Skeletal muscle tissue (tissue), 3 donors: ENCODE measurements at regions not wholly inside any gene's neighbourhood (a gene's known extent, or its start where the extent isn't known, plus 50 kb on each side); places are given as distances from the start of the nearest gene placed in this dataset.

Experiments
- H3K27ac ChIP-seq: one replicate; pipeline ENCODE4 v1.7.0; 2013; ENCODE audit warnings: mild to moderate bottlenecking, low read depth, low read length, inconsistent platforms
- H3K27me3 ChIP-seq, 3 donors: one replicate each; pipeline ENCODE4 v1.7.0; 2013; ENCODE audit warnings: low read length in 3 of 3; ENCODE audit not compliant: control insufficient read depth in 3 of 3, insufficient read depth in 3 of 3
- H3K36me3 ChIP-seq, 3 donors: one replicate each; pipeline ENCODE4 v1.7.0; 2013; ENCODE audit warnings: low read length in 3 of 3; ENCODE audit not compliant: control insufficient read depth in 3 of 3, insufficient read depth in 3 of 3
- H3K4me1 ChIP-seq, 3 donors: one replicate each; pipeline ENCODE4 v1.7.0; 2013; ENCODE audit warnings: low read length in 3 of 3, mild to moderate bottlenecking in 3 of 3; ENCODE audit not compliant: control insufficient read depth in 3 of 3, insufficient read depth in 3 of 3
- H3K4me3 ChIP-seq, 3 donors: one replicate each; pipeline ENCODE4 v1.7.0; 2013; ENCODE audit warnings: low read length in 3 of 3
- H3K9ac ChIP-seq, 3 donors: one replicate each; pipeline ENCODE4 v1.7.0; 2013; ENCODE audit warnings: low read length in 3 of 3, mild to moderate bottlenecking in 3 of 3, moderate library complexity in 2 of 3, low read depth in 1 of 3
- H3K9me3 ChIP-seq, 3 donors: one replicate each; pipeline ENCODE4 v1.7.0; 2013; ENCODE audit warnings: low read length in 3 of 3; ENCODE audit not compliant: control insufficient read depth in 3 of 3
- donor health status: Osteomylitis.

GRCh38 chr12:97927977-97928376 lies 465.4 kb downstream of the RMST start:
- H3K27ac ChIP-seq = no peak overlapping the region

GRCh38 chr12:97936165-97936564 lies 473.6 kb downstream of the RMST start:
- Histone ChIP-seq H3K9ac (no peak overlapping the region), H3K27ac (no peak overlapping the region), H3K4me1 (no peaks in the 10 kb centered on the region), H3K9me3 (no peaks in the 10 kb centered on the region), H3K4me3 (no peak overlapping the region), H3K27me3 (no peaks in the 10 kb centered on the region), H3K36me3 (no peaks in the 10 kb centered on the region)

More at GRCh38 chr12:97927977-97928376, 465.4 kb downstream of the RMST start:
- H3K9ac ChIP-seq = no peak overlapping the region
- no peaks in the 10 kb centered on the region for H3K9me3 ChIP-seq
- no peaks in the 10 kb centered on the region for H3K36me3 ChIP-seq
- no peaks in the 10 kb centered on the region for H3K4me1 ChIP-seq
- H3K4me3 ChIP-seq = no peak overlapping the region
- H3K27me3 ChIP-seq = no peaks in the 10 kb centered on the region

- Histone ChIP-seq H3K27ac (no peak overlapping the region), H3K36me3 (no peaks in the 10 kb centered on the region), H3K27me3 (no peaks in the 10 kb centered on the region), H3K9ac (no peak overlapping the region), H3K4me1 (no peaks in the 10 kb centered on the region), H3K4me3 (no peak overlapping the region), H3K9me3 (no peaks in the 10 kb centered on the region)
These were observed 475.4 kb downstream of the RMST start for GRCh38 chr12:97938031-97938430.

GRCh38 chr12:97939156-97939555 lies 476.6 kb downstream of the RMST start:
- H3K27ac ChIP-seq = no peak overlapping the region
- no peak overlapping the region for H3K9ac ChIP-seq
- no peaks in the 10 kb centered on the region for H3K36me3 ChIP-seq
- H3K4me3 ChIP-seq = no peak overlapping the region
- no peaks in the 10 kb centered on the region for H3K9me3 ChIP-seq
- no peaks in the 10 kb centered on the region for H3K27me3 ChIP-seq
- H3K4me1 ChIP-seq = no peaks in the 10 kb centered on the region

GRCh38 chr12:97940105-97940504 lies 477.5 kb downstream of the RMST start:
- Histone ChIP-seq H3K27ac (no peak overlapping the region), H3K9me3 (no peaks in the 10 kb centered on the region), H3K36me3 (no peaks in the 10 kb centered on the region), H3K4me1 (no peaks in the 10 kb centered on the region), H3K9ac (no peak overlapping the region), H3K4me3 (no peak overlapping the region), H3K27me3 (no peaks in the 10 kb centered on the region)

- Histone ChIP-seq H3K27ac (no peak overlapping the region), H3K9ac (no peak overlapping the region), H3K4me1 (no peaks in the 10 kb centered on the region), H3K27me3 (no peaks in the 10 kb centered on the region), H3K9me3 (no peaks in the 10 kb centered on the region), H3K4me3 (no peak overlapping the region), H3K36me3 (no peaks in the 10 kb centered on the region)
These were observed 478.0 kb downstream of the RMST start for GRCh38 chr12:97940629-97941028.

GRCh38 chr12:97941686-97942354 lies 479.2 kb downstream of the RMST start:
- Histone ChIP-seq H3K27me3 (no peaks in the 10 kb centered on the region), H3K36me3 (no peaks in the 10 kb centered on the region), H3K4me3 (no peak overlapping the region), H3K4me1 (no peaks in the 10 kb centered on the region), H3K9ac (no peak overlapping the region), H3K27ac (no peak overlapping the region), H3K9me3 (no peaks in the 10 kb centered on the region)

- Histone ChIP-seq H3K4me1 (no peaks in the 10 kb centered on the region), H3K36me3 (no peaks in the 10 kb centered on the region), H3K9ac (no peak overlapping the region), H3K9me3 (no peaks in the 10 kb centered on the region), H3K27ac (no peak overlapping the region), H3K4me3 (no peak overlapping the region), H3K27me3 (no peaks in the 10 kb centered on the region)
These were observed 480.8 kb downstream of the RMST start for GRCh38 chr12:97943359-97943758.

GRCh38 chr12:97944576-97944975 lies 482.0 kb downstream of the RMST start:
- H3K36me3 ChIP-seq = no peaks in the 10 kb centered on the region
- no peaks in the 10 kb centered on the region for H3K9me3 ChIP-seq
- no peaks in the 10 kb centered on the region for H3K27me3 ChIP-seq
- H3K4me3 ChIP-seq = no peak overlapping the region
- H3K27ac ChIP-seq = no peak overlapping the region
- H3K9ac ChIP-seq = no peak overlapping the region
- H3K4me1 ChIP-seq = no peaks in the 10 kb centered on the region

GRCh38 chr12:97946701-97947100 lies 484.1 kb downstream of the RMST start:
- Histone ChIP-seq H3K9ac (no peak overlapping the region), H3K36me3 (no peaks in the 10 kb centered on the region), H3K4me3 (no peak overlapping the region), H3K27me3 (no peaks in the 10 kb centered on the region), H3K27ac (no peak overlapping the region), H3K4me1 (no peaks in the 10 kb centered on the region), H3K9me3 (no peaks in the 10 kb centered on the region)
